ENCODE measurements at regions not wholly inside any gene's neighbourhood (a gene's known extent, or its start where the extent isn't known, plus 50 kb on each side); places are given as distances from the start of the nearest gene placed in this dataset.

GRCh38 chr17:33603789-33604188 is 310.7 kb upstream of the ASIC2 start:
- no peaks in the 10 kb centered on the region for H3K27me3 ChIP-seq (ENCODE audit: control insufficient read depth, insufficient read depth, low read length)
- H3K4me3 ChIP-seq (ENCODE audit: insufficient read depth, low read depth, low read length) = no peak overlapping the region
- H3K9me1 ChIP-seq (ENCODE audit: insufficient read depth, low read length) = no peaks in the 10 kb centered on the region
- H3K27ac ChIP-seq (ENCODE audit: insufficient read depth, low read length) = no peak overlapping the region
- H4K91ac ChIP-seq (ENCODE audit: insufficient read depth, low read depth, low read length) = no peak overlapping the region
- no peak for DNase-seq
- POLR2A ChIA-PET (ENCODE audit: unreplicated experiment) = no interaction called here
- no peak overlapping the region for H2AK9ac ChIP-seq (replicated peaks; ENCODE audit: low read depth, low read length, poor library complexity)
- in situ Hi-C loops (cut with MboI; ENCODE audit: low sequenced_read_pairs) (no loop called here), intact Hi-C loops (cut with micrococcal nuclease) (no loop called here), dilution Hi-C loops (cut with HindIII; ENCODE audit: low sequenced_read_pairs, unreplicated experiment) (no loop called here)
- CTCF ChIA-PET = no interaction called here
- H4K8ac ChIP-seq (ENCODE audit: low read depth in 2 of 2, low read length in 2 of 2) = no peak overlapping the region
- H3K9me3 ChIP-seq (ENCODE audit: control insufficient read depth, insufficient read depth, low read length) = peaks cover 9% of the 10 kb centered on the region
- no CpG with 5 or more reads among the region's 2 CpGs for WGBS, 2 experiments (ENCODE audit: extremely low coverage in 2 of 2, insufficient read length in 1 of 2)
- H3K56ac ChIP-seq (ENCODE audit: extremely low read depth, insufficient read depth, low read length) = no peak overlapping the region
- no peaks in the 10 kb centered on the region for H4K20me1 ChIP-seq (ENCODE audit: insufficient read depth, low read length)
- BruUV-seq (replicated peaks) = no TSS peak
- no peak overlapping the region for H3K4ac ChIP-seq (ENCODE audit: low read depth, low read length)
- H3K36me3 ChIP-seq (ENCODE audit: control insufficient read depth, insufficient read depth, low read length) = no peaks in the 10 kb centered on the region
- H2AFZ ChIP-seq (replicated peaks; ENCODE audit: low read length, poor library complexity) = no peak overlapping the region
- no peak for ATAC-seq (ENCODE audit: low read depth)
- H3K14ac ChIP-seq (replicated peaks; ENCODE audit: low read depth, low read length) = no peak overlapping the region
- no peaks in the 10 kb centered on the region for H3K4me1 ChIP-seq (ENCODE audit: control insufficient read depth, insufficient read depth, low read length)
- H3K4me2 ChIP-seq (ENCODE audit: low read depth, low read length) = no peak overlapping the region
- no peak overlapping the region for H2BK120ac ChIP-seq (ENCODE audit: low read depth, low read length)
- no peak overlapping the region for H3K9ac ChIP-seq (ENCODE audit: low read depth, low read length)
- no peak overlapping the region for H4K5ac ChIP-seq (ENCODE audit: low read depth, low read length)
- H2AK5ac ChIP-seq (ENCODE audit: low read depth, low read length) = no peak overlapping the region
- no peak overlapping the region for H2BK15ac ChIP-seq (ENCODE audit: low read depth, low read length)
- H3K23ac ChIP-seq (ENCODE audit: low read depth, low read length) = no peak overlapping the region
- H2BK20ac ChIP-seq (ENCODE audit: low read depth, low read length) = no peak overlapping the region
- H2BK5ac ChIP-seq (ENCODE audit: low read depth, low read length, poor library complexity, severe bottlenecking) = no peak overlapping the region
- TF ChIP-seq MXI1 (IDR thresholded peaks at IDR 0.05; ENCODE audit: borderline replicate concordance, low read depth, low read length) (no peak), CEBPB (IDR thresholded peaks at IDR 0.05; ENCODE audit: low read depth, low read length) (no peak), SMC3 (IDR thresholded peaks at IDR 0.05; ENCODE audit: low read depth, low read length) (no peak), POLR2A (IDR thresholded peaks at IDR 0.05; ENCODE audit: low read depth, low read length) (no peak)
- TF ChIP-seq, protein P1, sequence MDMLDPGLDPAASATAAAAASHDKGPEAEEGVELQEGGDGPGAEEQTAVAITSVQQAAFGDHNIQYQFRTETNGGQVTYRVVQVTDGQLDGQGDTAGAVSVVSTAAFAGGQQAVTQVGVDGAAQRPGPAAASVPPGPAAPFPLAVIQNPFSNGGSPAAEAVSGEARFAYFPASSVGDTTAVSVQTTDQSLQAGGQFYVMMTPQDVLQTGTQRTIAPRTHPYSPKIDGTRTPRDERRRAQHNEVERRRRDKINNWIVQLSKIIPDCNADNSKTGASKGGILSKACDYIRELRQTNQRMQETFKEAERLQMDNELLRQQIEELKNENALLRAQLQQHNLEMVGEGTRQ (IDR thresholded peaks at IDR 0.05; ENCODE audit: low read depth, low read length) = 0 out of 2 replicates have a peak, but pooled peaks have one; percentile 19
- H3K79me1 ChIP-seq (ENCODE audit: low read depth in 1 of 2, low read length in 2 of 2) = no peaks in the 10 kb centered on the region
- H3K18ac ChIP-seq (ENCODE audit: low read depth, low read length) = no peak overlapping the region

Data from IMR-90 (cell line).